SK-N-SH treated with all-trans-retinoic acid at 6 μM for 48 hours (cell line): ENCODE measurements at regions not wholly inside any gene's neighbourhood (a gene's known extent, or its start where the extent isn't known, plus 50 kb on each side); places are given as distances from the start of the nearest gene placed in this dataset.

ENCODE experiments used
- ATAC-seq: fragments of 200-7000 bp; cut with Tn5 transposase; 3 replicates; pipeline ENCODE4 v1.9.1; 2020; ENCODE audit warnings: mild to moderate bottlenecking, moderate library complexity
- ARNTL ChIP-seq: fragments of 450-650 bp; formaldehyde crosslinking; IDR thresholded peaks from 2 replicates; pipeline ENCODE4 v1.5.0; 2020; ENCODE audit warnings: low read depth, mild to moderate bottlenecking, moderate library complexity, borderline replicate concordance
- BACH2 ChIP-seq: fragments of 250-450 bp; sonication (Bioruptor Pico); IDR thresholded peaks from 2 replicates; pipeline ENCODE4 v1.9.0; 2021; ENCODE audit warnings: mild to moderate bottlenecking, borderline replicate concordance
- CREB5 ChIP-seq: fragments of 250-450 bp; sonication (Bioruptor Pico); IDR thresholded peaks from 2 replicates; pipeline ENCODE4 v1.5.1; 2020; ENCODE audit warnings: low read depth, mild to moderate bottlenecking, moderate library complexity
- CSDC2 ChIP-seq: fragments of 250-450 bp; sonication (Bioruptor Pico); IDR thresholded peaks from 2 replicates; pipeline ENCODE4 v1.5.0; 2020; ENCODE audit warnings: mild to moderate bottlenecking, moderate library complexity
- CSRNP3 ChIP-seq: fragments of 250-450 bp; sonication (Bioruptor Pico); IDR thresholded peaks from 2 replicates; pipeline ENCODE4 v1.5.1; 2021; ENCODE audit warnings: mild to moderate bottlenecking, moderate library complexity
- ESRRG ChIP-seq: fragments of 250-450 bp; sonication (Bioruptor Pico); IDR thresholded peaks from 2 replicates; pipeline ENCODE4 v1.6.1; 2021; ENCODE audit warnings: mild to moderate bottlenecking
- GLIS3 ChIP-seq: fragments of 250-450 bp; sonication (Bioruptor Pico); IDR thresholded peaks from 2 replicates; pipeline ENCODE4 v1.5.0; 2020; ENCODE audit warnings: mild to moderate bottlenecking, moderate library complexity
- OSR1 ChIP-seq: fragments of 250-450 bp; sonication (Bioruptor Pico); IDR thresholded peaks from 2 replicates; pipeline ENCODE4 v1.8.0; 2022; ENCODE audit warnings: moderate library complexity, mild to moderate bottlenecking, inconsistent platforms
- PATZ1 ChIP-seq: fragments of 250-450 bp; sonication (Bioruptor Pico); IDR thresholded peaks from 2 replicates; pipeline ENCODE4 v1.8.0; 2020; ENCODE audit warnings: mild to moderate bottlenecking, moderate library complexity, borderline replicate concordance
- POU6F1 ChIP-seq: fragments of 250-450 bp; sonication (Bioruptor Pico); IDR thresholded peaks from 2 replicates; pipeline ENCODE4 v1.8.0; 2021; ENCODE audit warnings: low read depth, mild to moderate bottlenecking, moderate library complexity, borderline replicate concordance
- PPARA ChIP-seq: fragments of 250-450 bp; sonication (Bioruptor Pico); IDR thresholded peaks from 2 replicates; pipeline ENCODE4 v1.5.0; 2020; ENCODE audit warnings: mild to moderate bottlenecking, borderline replicate concordance
- RARB ChIP-seq: fragments of 250-450 bp; sonication (Bioruptor Pico); IDR thresholded peaks from 2 replicates; pipeline ENCODE4 v1.8.0; 2021; ENCODE audit warnings: mild to moderate bottlenecking, moderate library complexity
- SNAI2 ChIP-seq: fragments of 250-450 bp; sonication (Bioruptor Pico); IDR thresholded peaks from 2 replicates; pipeline ENCODE4 v1.5.0; 2020; ENCODE audit warnings: mild to moderate bottlenecking, moderate library complexity
- TCF4 ChIP-seq: fragments of 250-450 bp; sonication (Bioruptor Pico); IDR thresholded peaks from 2 replicates; pipeline ENCODE4 v1.8.0; 2021; ENCODE audit warnings: mild to moderate bottlenecking, moderate library complexity, borderline replicate concordance
- TSHZ2 ChIP-seq: fragments of 250-450 bp; sonication (Bioruptor Pico); IDR thresholded peaks from 2 replicates; pipeline ENCODE4 v1.5.0; 2020; ENCODE audit warnings: mild to moderate bottlenecking, moderate library complexity
- ZFP3 ChIP-seq: fragments of 250-450 bp; sonication (Bioruptor Pico); IDR thresholded peaks from 2 replicates; pipeline ENCODE4 v1.5.0; 2020; ENCODE audit warnings: mild to moderate bottlenecking, moderate library complexity
- ZFP30 ChIP-seq: fragments of 450-650 bp; formaldehyde crosslinking; IDR thresholded peaks from 2 replicates; pipeline ENCODE4 v1.5.0; 2022; ENCODE audit warnings: mild to moderate bottlenecking, moderate library complexity
- ZNF565 ChIP-seq: fragments of 450-650 bp; formaldehyde crosslinking; conservative IDR thresholded peaks from 2 replicates; pipeline ENCODE4 v1.5.0; 2020; ENCODE audit warnings: low read depth, mild to moderate bottlenecking, moderate library complexity
- ZNF8 ChIP-seq: fragments of 450-650 bp; formaldehyde crosslinking; IDR thresholded peaks from 2 replicates; pipeline ENCODE4 v1.5.0; 2020; ENCODE audit warnings: mild to moderate bottlenecking, moderate library complexity

GRCh38 chr14:82447586-82447985 is 913.9 kb upstream of the SEL1L start:
- TF ChIP-seq ZFP3 (no peak), SNAI2 (CRISPR knock-in tag) (no peak)

GRCh38 chr14:82449926-82450468 is 916.3 kb upstream of the SEL1L start:
- ATAC-seq, result no peak
- TF ChIP-seq RARB (CRISPR knock-in tag), result no peak
- TF ChIP-seq ESRRG (CRISPR knock-in tag), result no peak
- no peak for TF ChIP-seq CREB5 (CRISPR knock-in tag)
- TF ChIP-seq ZFP30 (CRISPR knock-in tag), result no peak
- TF ChIP-seq CSRNP3, result no peak
- TF ChIP-seq SNAI2 (CRISPR knock-in tag), result no peak
- TF ChIP-seq PPARA (CRISPR knock-in tag), result no peak
- TF ChIP-seq, all 23 proteins: peak for 0

More at GRCh38 chr14:82447586-82447985, 913.9 kb upstream of the SEL1L start:
- no peak for ATAC-seq

- TF ChIP-seq ZNF565 (CRISPR knock-in tag), result no peak
- no peak for TF ChIP-seq ARNTL (CRISPR knock-in tag)
- TF ChIP-seq BACH2 (CRISPR knock-in tag), result no peak
- ATAC-seq, result no peak
These were observed 918.0 kb upstream of the SEL1L start for GRCh38 chr14:82451675-82452074.

- no peak for ATAC-seq
- TF ChIP-seq GLIS3 (CRISPR knock-in tag), result no peak
These were observed 948.7 kb upstream of the SEL1L start for GRCh38 chr14:82482345-82482744.

- TF ChIP-seq TSHZ2 (CRISPR knock-in tag), result no peak
- no peak for TF ChIP-seq ZNF8
- no peak for TF ChIP-seq RARB (CRISPR knock-in tag)
- no peak for TF ChIP-seq ZFP30 (CRISPR knock-in tag)
- no peak for TF ChIP-seq ZFP3
- TF ChIP-seq BACH2 (CRISPR knock-in tag), result no peak
- TF ChIP-seq PPARA (CRISPR knock-in tag), result no peak
- TF ChIP-seq TCF4 (CRISPR knock-in tag), result no peak
- no peak for TF ChIP-seq CSDC2
- TF ChIP-seq OSR1 (CRISPR knock-in tag), result no peak
- no peak for TF ChIP-seq POU6F1 (CRISPR knock-in tag)
- TF ChIP-seq ZNF565 (CRISPR knock-in tag), result no peak
- no peak for TF ChIP-seq PATZ1 (CRISPR knock-in tag)
- no peak for TF ChIP-seq ESRRG (CRISPR knock-in tag)
- TF ChIP-seq SNAI2 (CRISPR knock-in tag), result no peak
These were observed 954.8 kb upstream of the SEL1L start for GRCh38 chr14:82488473-82488872.

More at GRCh38 chr14:82488473-82488872, 954.8 kb upstream of the SEL1L start:
- ATAC-seq, result no peak
